ENCODE measurements at regions not wholly inside any gene's neighbourhood (a gene's known extent, or its start where the extent isn't known, plus 50 kb on each side); places are given as distances from the start of the nearest gene placed in this dataset.
A peak's percentile ranks its signal among the peaks of the same experiment; 100 is the strongest.

- no peak for DNase-seq (ENCODE audit: extremely low read depth in 1 of 2, low read depth in 1 of 2)
These were observed 109.5 kb upstream of the NLRP1 start for GRCh38 chr17:5693821-5694220.

- DNase-seq (ENCODE audit: extremely low read depth in 1 of 2, low read depth in 1 of 2) = no peak
These were observed 110.2 kb upstream of the NLRP1 start for GRCh38 chr17:5694551-5694950.

- DNase-seq (ENCODE audit: extremely low read depth in 1 of 2, low read depth in 1 of 2) = no peak
These were observed 111.2 kb upstream of the NLRP1 start for GRCh38 chr17:5695480-5695879.

DNA sequence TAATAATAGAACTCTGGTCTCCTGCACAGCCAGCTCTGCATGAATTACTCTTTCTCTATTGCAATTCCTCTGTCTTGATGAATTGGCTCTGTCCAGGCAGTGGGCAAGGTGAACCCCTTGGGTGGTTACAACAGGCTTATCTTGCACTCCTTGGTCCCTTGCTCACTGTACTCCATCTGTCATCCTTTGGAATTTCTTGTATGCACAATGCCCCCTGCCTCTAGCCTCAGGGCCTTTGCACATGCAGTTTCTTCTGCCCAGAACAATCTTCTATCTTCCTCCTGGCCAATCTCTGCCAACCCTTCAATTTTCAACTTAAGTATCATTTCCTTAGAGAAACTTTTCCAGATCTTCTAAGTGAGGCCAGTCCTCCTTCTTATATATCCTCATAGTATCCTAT is 114.7 kb upstream of the NLRP1 start:
- no peak for DNase-seq (ENCODE audit: extremely low read depth in 1 of 2, low read depth in 1 of 2)

GRCh38 chr17:5699814-5700213 is 115.5 kb upstream of the NLRP1 start:
- DNase-seq (ENCODE audit: extremely low read depth in 1 of 2, low read depth in 1 of 2) = no peak

- DNase-seq (ENCODE audit: extremely low read depth in 1 of 2, low read depth in 1 of 2) = no peak
These were observed 116.4 kb upstream of the NLRP1 start for GRCh38 chr17:5700745-5701144.

GRCh38 chr17:5701381-5701780 is 117.1 kb upstream of the NLRP1 start:
- DNase-seq (ENCODE audit: extremely low read depth in 1 of 2, low read depth in 1 of 2) = no peak

- DNase-seq (ENCODE audit: extremely low read depth in 1 of 2, low read depth in 1 of 2) = no peak
These were observed 118.7 kb upstream of the NLRP1 start for GRCh38 chr17:5702951-5703510.

DNA sequence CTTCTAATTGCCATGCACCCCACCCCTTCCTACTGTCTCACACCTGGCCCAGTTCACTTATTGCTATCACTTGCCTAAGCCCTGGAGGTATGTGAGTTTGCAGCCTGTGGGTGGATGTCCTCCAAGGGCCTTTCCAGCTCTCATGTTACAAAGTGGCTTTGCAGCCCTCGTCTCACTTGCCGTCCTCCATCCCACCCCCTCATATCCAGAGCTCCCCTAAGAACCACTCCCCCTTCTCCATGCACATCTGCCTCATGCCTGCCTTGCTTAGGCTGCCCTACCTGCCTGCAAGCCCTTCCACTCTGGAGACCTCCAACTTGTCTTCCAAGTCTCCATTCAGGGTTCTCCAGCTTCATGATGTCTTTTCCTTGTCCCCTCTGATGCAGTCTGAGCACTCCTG is 119.4 kb upstream of the NLRP1 start:
- no peak for DNase-seq (ENCODE audit: extremely low read depth in 1 of 2, low read depth in 1 of 2)

DNA sequence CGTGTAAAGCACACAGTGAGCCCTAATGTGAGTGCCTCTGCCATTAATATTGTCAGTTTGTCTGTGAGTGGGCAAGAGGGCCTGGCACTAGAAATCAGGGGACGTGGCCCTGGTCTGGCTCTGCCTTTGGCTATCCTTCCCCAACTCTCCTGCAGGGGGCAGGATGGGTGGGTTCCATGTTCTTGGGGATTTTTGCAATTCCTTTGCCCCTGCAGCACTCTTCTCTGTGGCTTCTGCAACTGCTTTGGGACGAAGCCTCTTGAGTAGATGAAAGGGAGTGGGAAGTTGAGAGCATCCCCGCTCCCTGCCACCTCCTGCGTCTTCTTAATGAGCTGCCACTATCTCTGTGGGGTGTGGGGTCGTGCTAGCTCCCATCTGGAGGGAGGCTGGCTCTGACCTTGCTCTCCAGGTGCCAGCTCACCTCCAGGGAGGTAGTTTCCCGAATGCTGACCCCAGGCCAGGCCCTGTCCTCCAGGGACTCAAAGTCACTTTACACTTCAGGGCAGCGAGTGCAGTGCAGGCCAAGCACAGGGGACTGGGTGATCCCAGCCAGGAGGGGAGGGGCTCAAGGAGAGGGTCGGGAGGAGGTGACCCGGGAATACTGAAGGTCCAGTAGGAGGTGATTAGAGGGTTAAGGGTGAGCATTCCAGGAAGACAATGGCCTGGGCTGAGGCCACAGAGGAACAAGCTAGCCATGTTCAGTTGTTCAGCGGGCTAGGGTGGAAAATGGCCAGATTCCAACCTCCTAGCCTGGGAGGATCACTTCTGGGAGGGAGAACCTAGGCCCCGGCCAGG is 121.0 kb upstream of the NLRP1 start:
- DNase-seq (ENCODE audit: extremely low read depth in 1 of 2, low read depth in 1 of 2) = no peak

GRCh38 chr17:5705876-5706576 is 121.7 kb upstream of the NLRP1 start:
- DNase-seq (ENCODE audit: extremely low read depth in 1 of 2, low read depth in 1 of 2) = no peak

DNA sequence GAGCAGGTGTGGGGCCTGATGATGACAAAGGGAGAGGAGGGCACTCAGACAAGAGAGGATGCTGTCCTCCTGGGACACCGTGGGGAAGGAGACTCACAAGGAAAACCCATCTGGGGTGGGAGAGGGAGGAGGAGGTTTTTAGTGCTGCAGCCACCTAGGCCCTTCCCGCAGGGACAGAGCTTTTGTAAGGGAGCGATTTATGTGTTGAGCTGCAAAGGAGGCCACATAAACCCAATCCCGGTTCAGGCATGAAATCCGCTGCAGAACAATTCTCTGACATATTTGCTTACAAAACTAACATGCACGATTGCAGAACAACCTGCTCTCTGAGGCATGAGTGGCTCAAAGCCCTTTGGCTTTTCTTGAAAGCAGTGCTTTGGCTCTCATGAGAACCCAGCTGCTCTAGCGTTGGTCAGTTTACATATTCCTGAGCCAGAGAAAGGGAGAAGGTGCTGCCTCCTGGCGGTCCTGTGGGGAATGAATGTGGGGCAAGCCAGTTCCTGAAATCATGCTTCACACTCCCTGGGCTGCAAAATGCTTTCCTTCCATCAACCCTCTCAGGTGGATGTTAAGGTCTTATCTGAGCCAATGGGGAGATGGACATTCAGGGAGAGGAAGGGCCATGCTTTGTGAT is 122.4 kb upstream of the NLRP1 start:
- peak; percentile 8 to 37 for DNase-seq (ENCODE audit: extremely low read depth in 1 of 2, low read depth in 1 of 2)

GRCh38 chr17:5707482-5707881 is 123.2 kb upstream of the NLRP1 start:
- no peak for DNase-seq (ENCODE audit: extremely low read depth in 1 of 2, low read depth in 1 of 2)

DNA sequence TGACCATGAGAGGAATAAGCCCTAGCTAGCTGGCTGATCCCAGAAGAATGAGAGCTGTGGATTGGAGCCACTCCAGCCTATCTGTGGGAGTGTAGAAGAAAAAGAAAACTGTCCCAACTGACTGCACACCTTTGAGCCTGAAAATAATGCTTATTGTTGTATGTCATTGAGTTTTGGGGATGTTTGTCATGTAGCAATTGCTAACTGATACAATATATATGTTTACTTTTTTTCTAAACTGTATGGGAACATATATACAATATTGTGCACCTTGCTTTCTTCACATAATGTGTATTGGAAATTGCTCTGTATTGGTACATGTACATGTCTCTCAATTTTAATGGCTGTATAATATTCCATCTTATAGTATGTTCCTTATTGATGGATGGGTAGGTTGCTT is 124.0 kb upstream of the NLRP1 start:
- no peak for DNase-seq (ENCODE audit: extremely low read depth in 1 of 2, low read depth in 1 of 2)

GRCh38 chr17:5711344-5711743 is 127.0 kb upstream of the NLRP1 start:
- DNase-seq (ENCODE audit: extremely low read depth in 1 of 2, low read depth in 1 of 2) = no peak

GRCh38 chr17:5714993-5715392 is 130.7 kb upstream of the NLRP1 start:
- no peak for DNase-seq (ENCODE audit: extremely low read depth in 1 of 2, low read depth in 1 of 2)

DNA sequence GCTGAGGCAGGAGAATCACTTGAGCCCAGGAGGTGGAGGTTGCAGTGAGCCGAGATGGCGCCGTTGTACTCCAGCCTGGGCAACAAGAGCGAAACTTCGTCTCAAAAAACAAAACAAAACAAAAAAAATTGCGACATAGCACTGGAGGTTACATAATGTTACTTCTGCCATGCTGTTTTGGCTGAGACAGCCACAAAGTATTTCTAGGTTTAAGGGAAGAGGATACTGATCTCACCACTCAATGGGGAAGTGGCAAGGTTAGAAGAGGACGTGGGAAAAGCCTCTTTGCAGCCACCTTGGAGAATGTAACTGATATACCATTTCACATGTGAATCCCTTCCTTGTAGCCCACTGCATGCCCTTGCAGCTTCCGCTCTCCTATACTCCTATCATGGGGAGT is 131.2 kb upstream of the NLRP1 start:
- no peak for DNase-seq (ENCODE audit: extremely low read depth in 1 of 2, low read depth in 1 of 2)

DNA sequence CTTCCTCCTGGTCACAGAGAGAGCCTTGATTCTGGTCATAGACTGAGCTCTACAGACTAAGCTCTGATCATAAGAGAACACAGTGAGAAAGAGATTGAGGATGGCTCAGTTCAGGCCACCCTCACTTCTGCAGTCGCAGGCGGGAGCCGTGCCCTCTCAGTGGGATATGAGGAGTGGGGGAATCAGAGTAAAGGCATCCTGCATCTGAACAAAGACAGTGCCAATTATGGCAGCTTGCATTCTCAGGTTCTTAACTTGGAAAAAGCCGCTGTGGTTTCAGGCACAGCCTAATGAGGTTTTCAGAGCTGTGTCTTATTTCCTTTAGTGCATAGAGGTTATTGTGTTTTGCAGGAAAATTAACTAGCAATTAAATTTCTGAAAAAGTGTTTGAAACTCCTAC is 134.4 kb upstream of the NLRP1 start:
- no peak for DNase-seq (ENCODE audit: extremely low read depth in 1 of 2, low read depth in 1 of 2)

DNA sequence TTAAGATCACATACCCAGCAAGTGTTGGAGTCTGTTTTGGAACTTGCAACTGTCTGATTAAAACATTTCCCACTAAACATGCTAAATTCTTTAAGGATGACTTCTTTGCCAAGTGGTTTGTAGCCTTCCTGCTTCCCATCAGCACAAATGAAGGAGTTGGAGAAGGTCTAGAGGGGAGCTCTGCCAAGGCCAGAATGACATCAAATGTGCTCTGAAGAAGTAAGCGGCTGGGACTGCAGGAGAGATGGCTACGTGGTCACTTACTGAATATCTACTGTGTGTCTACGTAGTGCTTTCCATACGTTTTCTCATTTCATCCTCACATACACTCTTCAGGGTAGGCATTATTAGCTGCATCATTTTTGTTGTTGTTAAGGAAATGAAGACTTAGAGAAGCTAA is 135.7 kb upstream of the NLRP1 start:
- DNase-seq (ENCODE audit: extremely low read depth in 1 of 2, low read depth in 1 of 2) = no peak

- no peak for DNase-seq (ENCODE audit: extremely low read depth in 1 of 2, low read depth in 1 of 2)
These were observed 146.1 kb upstream of the NLRP1 start for GRCh38 chr17:5730373-5730772.

DNA sequence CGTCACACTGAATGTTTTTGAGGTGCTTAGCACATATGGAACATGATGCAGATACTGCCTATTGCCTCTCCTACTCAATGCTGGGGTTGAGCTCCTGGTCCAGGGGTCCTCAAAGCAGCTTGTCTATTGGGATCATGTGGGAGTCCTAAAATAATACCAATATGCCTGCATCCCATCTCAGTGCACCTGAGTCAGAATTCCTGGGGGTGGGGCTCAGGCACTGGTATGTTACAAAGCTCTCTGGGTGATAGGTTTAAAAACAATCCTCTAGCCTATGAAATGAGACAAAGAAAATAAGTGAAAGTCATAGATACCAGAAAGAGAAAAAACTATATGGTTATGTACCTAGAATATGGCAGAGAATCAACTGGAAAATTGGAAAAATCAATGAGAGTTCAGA is 156.6 kb upstream of the NLRP1 start:
- no peak for DNase-seq (ENCODE audit: extremely low read depth in 1 of 2, low read depth in 1 of 2)

DNA sequence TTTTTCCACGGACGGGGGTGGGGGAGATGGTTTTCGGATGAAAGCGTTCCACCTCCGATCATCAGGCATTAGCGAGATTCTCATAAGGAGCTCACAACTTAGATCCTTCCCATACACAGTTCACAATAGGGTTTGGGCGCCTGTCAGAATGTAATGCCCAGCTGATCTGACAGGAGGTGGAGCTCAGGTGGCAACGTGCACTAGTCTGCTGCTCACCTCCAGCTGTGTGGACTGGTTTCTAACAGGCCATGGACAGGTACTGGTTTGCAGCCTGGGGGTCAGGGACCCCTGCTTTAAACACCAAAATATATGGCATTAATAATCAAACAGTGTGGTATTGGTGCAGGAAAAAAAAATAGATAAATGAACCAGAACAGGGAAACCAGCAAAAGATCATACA is 157.5 kb upstream of the NLRP1 start:
- no peak for DNase-seq (ENCODE audit: extremely low read depth in 1 of 2, low read depth in 1 of 2)

Data from stimulated activated CD8-positive, alpha-beta memory T cell treated with anti-CD3 and anti-CD28 coated beads, Interleukin-7, amount 100 ng/mL, for 48 hours (primary cell).